ENCODE measurements at regions not wholly inside any gene's neighbourhood (a gene's known extent, or its start where the extent isn't known, plus 50 kb on each side); places are given as distances from the start of the nearest gene placed in this dataset.
"Not testable (repeated sequence)": the region's sequence is repeated elsewhere in the genome, so short reads cannot be mapped to it uniquely, and the experiment has no call there.

- no peak overlapping the region for H3K9ac ChIP-seq (ENCODE audit: low read length)
- no peaks in the 10 kb centered on the region for H3K36me3 ChIP-seq (ENCODE audit: control insufficient read depth, insufficient read depth, low read length)
- H3K4me3 ChIP-seq (ENCODE audit: low read length), result no peak overlapping the region
- H3K4me1 ChIP-seq (ENCODE audit: control insufficient read depth, insufficient read depth, low read length), result no peaks in the 10 kb centered on the region
- H3K27ac ChIP-seq (ENCODE audit: low read depth, low read length), result no peak overlapping the region
- H3K27me3 ChIP-seq (ENCODE audit: control insufficient read depth, insufficient read depth, low read length), result no peaks in the 10 kb centered on the region
Measured at GRCh38 chr2:234403751-234404150, 93.1 kb downstream of the ARL4C start.

GRCh38 chr2:234403074-234403473 lies 93.8 kb downstream of the ARL4C start:
- H3K4me3 ChIP-seq (ENCODE audit: low read length), result no peak overlapping the region
- no peaks in the 10 kb centered on the region for H3K36me3 ChIP-seq (ENCODE audit: control insufficient read depth, insufficient read depth, low read length)
- H3K27ac ChIP-seq (ENCODE audit: low read depth, low read length), result no peak overlapping the region
- no peaks in the 10 kb centered on the region for H3K27me3 ChIP-seq (ENCODE audit: control insufficient read depth, insufficient read depth, low read length)
- no peak overlapping the region for H3K9ac ChIP-seq (ENCODE audit: low read length)
- H3K4me1 ChIP-seq (ENCODE audit: control insufficient read depth, insufficient read depth, low read length), result no peaks in the 10 kb centered on the region

GRCh38 chr2:234401426-234401825 lies 95.5 kb downstream of the ARL4C start:
- Histone ChIP-seq H3K27ac (ENCODE audit: low read depth, low read length) (no peak overlapping the region), H3K9ac (ENCODE audit: low read length) (no peak overlapping the region), H3K4me1 (ENCODE audit: control insufficient read depth, insufficient read depth, low read length) (no peaks in the 10 kb centered on the region), H3K27me3 (ENCODE audit: control insufficient read depth, insufficient read depth, low read length) (no peaks in the 10 kb centered on the region), H3K4me3 (ENCODE audit: low read length) (no peak overlapping the region), H3K36me3 (ENCODE audit: control insufficient read depth, insufficient read depth, low read length) (no peaks in the 10 kb centered on the region)

- Histone ChIP-seq H3K4me1 (ENCODE audit: control insufficient read depth, insufficient read depth, low read length) (no peaks in the 10 kb centered on the region), H3K9ac (ENCODE audit: low read length) (no peak overlapping the region), H3K4me3 (ENCODE audit: low read length) (no peak overlapping the region), H3K27me3 (ENCODE audit: control insufficient read depth, insufficient read depth, low read length) (no peaks in the 10 kb centered on the region), H3K36me3 (ENCODE audit: control insufficient read depth, insufficient read depth, low read length) (no peaks in the 10 kb centered on the region), H3K27ac (ENCODE audit: low read depth, low read length) (no peak overlapping the region)
Measured at GRCh38 chr2:234399451-234400246, 97.2 kb downstream of the ARL4C start.

GRCh38 chr2:234398531-234398930 lies 98.3 kb downstream of the ARL4C start:
- H3K27ac ChIP-seq (ENCODE audit: low read depth, low read length), result no peak overlapping the region
- H3K27me3 ChIP-seq (ENCODE audit: control insufficient read depth, insufficient read depth, low read length), result no peaks in the 10 kb centered on the region
- H3K9ac ChIP-seq (ENCODE audit: low read length), result no peak overlapping the region
- no peaks in the 10 kb centered on the region for H3K4me1 ChIP-seq (ENCODE audit: control insufficient read depth, insufficient read depth, low read length)
- H3K36me3 ChIP-seq (ENCODE audit: control insufficient read depth, insufficient read depth, low read length), result no peaks in the 10 kb centered on the region
- no peak overlapping the region for H3K4me3 ChIP-seq (ENCODE audit: low read length)

- Histone ChIP-seq H3K4me3 (ENCODE audit: low read length) (no peak overlapping the region), H3K36me3 (ENCODE audit: control insufficient read depth, insufficient read depth, low read length) (no peaks in the 10 kb centered on the region), H3K27me3 (ENCODE audit: control insufficient read depth, insufficient read depth, low read length) (no peaks in the 10 kb centered on the region), H3K4me1 (ENCODE audit: control insufficient read depth, insufficient read depth, low read length) (no peaks in the 10 kb centered on the region), H3K9ac (ENCODE audit: low read length) (no peak overlapping the region), H3K27ac (ENCODE audit: low read depth, low read length) (no peak overlapping the region)
Measured at GRCh38 chr2:234395891-234396420, 100.9 kb downstream of the ARL4C start.

GRCh38 chr2:234394450-234394849 lies 102.4 kb downstream of the ARL4C start:
- Histone ChIP-seq H3K36me3 (ENCODE audit: control insufficient read depth, insufficient read depth, low read length) (no peaks in the 10 kb centered on the region), H3K4me3 (ENCODE audit: low read length) (no peak overlapping the region), H3K4me1 (ENCODE audit: control insufficient read depth, insufficient read depth, low read length) (no peaks in the 10 kb centered on the region), H3K9ac (ENCODE audit: low read length) (no peak overlapping the region), H3K27me3 (ENCODE audit: control insufficient read depth, insufficient read depth, low read length) (no peaks in the 10 kb centered on the region), H3K27ac (ENCODE audit: low read depth, low read length) (no peak overlapping the region)

GRCh38 chr2:234393354-234393753 lies 103.5 kb downstream of the ARL4C start:
- Histone ChIP-seq H3K27me3 (ENCODE audit: control insufficient read depth, insufficient read depth, low read length) (no peaks in the 10 kb centered on the region), H3K27ac (ENCODE audit: low read depth, low read length) (no peak overlapping the region), H3K9ac (ENCODE audit: low read length) (no peak overlapping the region), H3K4me1 (ENCODE audit: control insufficient read depth, insufficient read depth, low read length) (no peaks in the 10 kb centered on the region), H3K36me3 (ENCODE audit: control insufficient read depth, insufficient read depth, low read length) (no peaks in the 10 kb centered on the region), H3K4me3 (ENCODE audit: low read length) (no peak overlapping the region)

- H3K27me3 ChIP-seq (ENCODE audit: control insufficient read depth, insufficient read depth, low read length), result no peaks in the 10 kb centered on the region
- H3K4me3 ChIP-seq (ENCODE audit: low read length), result no peak overlapping the region
- no peaks in the 10 kb centered on the region for H3K36me3 ChIP-seq (ENCODE audit: control insufficient read depth, insufficient read depth, low read length)
- H3K4me1 ChIP-seq (ENCODE audit: control insufficient read depth, insufficient read depth, low read length), result no peaks in the 10 kb centered on the region
- no peak overlapping the region for H3K9ac ChIP-seq (ENCODE audit: low read length)
- H3K27ac ChIP-seq (ENCODE audit: low read depth, low read length), result no peak overlapping the region
Measured at GRCh38 chr2:234392041-234392615, 104.8 kb downstream of the ARL4C start.

GRCh38 chr2:234391625-234392024 lies 105.3 kb downstream of the ARL4C start:
- Histone ChIP-seq H3K4me1 (ENCODE audit: control insufficient read depth, insufficient read depth, low read length) (no peaks in the 10 kb centered on the region), H3K27ac (ENCODE audit: low read depth, low read length) (no peak overlapping the region), H3K36me3 (ENCODE audit: control insufficient read depth, insufficient read depth, low read length) (no peaks in the 10 kb centered on the region), H3K4me3 (ENCODE audit: low read length) (no peak overlapping the region), H3K27me3 (ENCODE audit: control insufficient read depth, insufficient read depth, low read length) (no peaks in the 10 kb centered on the region), H3K9ac (ENCODE audit: low read length) (no peak overlapping the region)

- not testable (repeated sequence) for H3K4me3 ChIP-seq (ENCODE audit: low read length); H3K27me3 ChIP-seq (ENCODE audit: control insufficient read depth, insufficient read depth, low read length)
Measured at GRCh38 chr2:234389661-234390060, 107.2 kb downstream of the ARL4C start.

GRCh38 chr2:234388591-234388990 lies 108.3 kb downstream of the ARL4C start:
- Histone ChIP-seq H3K4me1 (ENCODE audit: control insufficient read depth, insufficient read depth, low read length) (no peaks in the 10 kb centered on the region), H3K9ac (ENCODE audit: low read length) (no peak overlapping the region), H3K27me3 (ENCODE audit: control insufficient read depth, insufficient read depth, low read length) (no peaks in the 10 kb centered on the region), H3K36me3 (ENCODE audit: control insufficient read depth, insufficient read depth, low read length) (no peaks in the 10 kb centered on the region), H3K27ac (ENCODE audit: low read depth, low read length) (no peak overlapping the region), H3K4me3 (ENCODE audit: low read length) (no peak overlapping the region)

More at GRCh38 chr2:234389661-234390060, 107.2 kb downstream of the ARL4C start:
- not testable (repeated sequence) for H3K4me1 ChIP-seq (ENCODE audit: control insufficient read depth, insufficient read depth, low read length); H3K9ac ChIP-seq (ENCODE audit: low read length); H3K36me3 ChIP-seq (ENCODE audit: control insufficient read depth, insufficient read depth, low read length); H3K27ac ChIP-seq (ENCODE audit: low read depth, low read length)

GRCh38 chr2:234386971-234387370 lies 109.9 kb downstream of the ARL4C start:
- Histone ChIP-seq H3K27ac (ENCODE audit: low read depth, low read length) (no peak overlapping the region), H3K4me3 (ENCODE audit: low read length) (no peak overlapping the region), H3K4me1 (ENCODE audit: control insufficient read depth, insufficient read depth, low read length) (no peaks in the 10 kb centered on the region), H3K27me3 (ENCODE audit: control insufficient read depth, insufficient read depth, low read length) (no peaks in the 10 kb centered on the region), H3K9ac (ENCODE audit: low read length) (no peak overlapping the region), H3K36me3 (ENCODE audit: control insufficient read depth, insufficient read depth, low read length) (no peaks in the 10 kb centered on the region)
